WTC11 (cell line): ENCODE measurements at regions not wholly inside any gene's neighbourhood (a gene's known extent, or its start where the extent isn't known, plus 50 kb on each side); places are given as distances from the start of the nearest gene placed in this dataset.

Experiments used
- ATAC-seq: fragments of 200-7000 bp; cut with Tn5 transposase; 2 replicates; pipeline ENCODE4 v1.10.0; 2021; ENCODE audit warnings: mild to moderate bottlenecking, moderate library complexity
- CTCF ChIA-PET: fragments of 300-600 bp; sonication (Branson Sonifier 250); formaldehyde crosslinking; loops from one replicate; lab custom pipeline; 2021; ENCODE audit warnings: antibody characterized with exemption; lab: Charles Lee
- POLR2A ChIA-PET: fragments of 350-600 bp; sonication (Branson Sonifier 250); formaldehyde crosslinking; loops from one replicate; lab custom pipeline; 2021; ENCODE audit warnings: antibody characterized with exemption; lab: Charles Lee
- DNase-seq: peaks from one replicate; pipeline ENCODE4 v3.0.0; 2021; ENCODE audit warnings: low spot score
- H3K27ac Mint-ChIP-seq: 2 replicates; pipeline ENCODE4 v1.8.0; 2021; ENCODE audit warnings: mixed read lengths
- H3K27me3 Mint-ChIP-seq: 2 replicates; pipeline ENCODE4 v1.8.0; 2021; ENCODE audit warnings: low read depth, mild to moderate bottlenecking, moderate library complexity, mixed read lengths
- H3K36me3 Mint-ChIP-seq: 2 replicates; pipeline ENCODE4 v1.8.0; 2021; ENCODE audit warnings: mixed read lengths
- H3K4me1 Mint-ChIP-seq: 2 replicates; pipeline ENCODE4 v1.8.0; 2022; ENCODE audit warnings: mixed read lengths
- H3K4me3 Mint-ChIP-seq: 2 replicates; pipeline ENCODE4 v1.8.0; 2021; ENCODE audit warnings: mild to moderate bottlenecking, moderate library complexity, mixed read lengths
- H3K9me3 Mint-ChIP-seq: 2 replicates; pipeline ENCODE4 v1.8.0; 2021; ENCODE audit warnings: mixed read lengths
- CREB1 ChIP-seq: sonication (generic); formaldehyde crosslinking; IDR thresholded peaks from 2 replicates; pipeline ENCODE4 v1.8.0; 2023; ENCODE audit warnings: mild to moderate bottlenecking, missing genetic modification reagents
- CREM ChIP-seq: sonication (generic); formaldehyde crosslinking; IDR thresholded peaks from 2 replicates; pipeline ENCODE4 v1.8.1; 2022; ENCODE audit warnings: mild to moderate bottlenecking, missing genetic modification reagents, moderate library complexity
- EMX1 ChIP-seq: fragments of 250-450 bp; sonication (Bioruptor Pico); IDR thresholded peaks from 2 replicates; pipeline ENCODE4 v1.8.0; 2021; ENCODE audit warnings: mild to moderate bottlenecking
- ESRRA ChIP-seq: sonication (generic); formaldehyde crosslinking; IDR thresholded peaks from 2 replicates; pipeline ENCODE4 v1.8.1; 2022; ENCODE audit warnings: mild to moderate bottlenecking, missing genetic modification reagents, borderline replicate concordance
- FOXK1 ChIP-seq: sonication (generic); formaldehyde crosslinking; IDR thresholded peaks from 2 replicates; pipeline ENCODE4 v1.8.0; 2022; ENCODE audit warnings: mild to moderate bottlenecking, moderate library complexity, missing genetic modification reagents
- HMGA2 ChIP-seq: fragments of 250-450 bp; sonication (Bioruptor Pico); IDR thresholded peaks from 2 replicates; pipeline ENCODE4 v1.4.0; 2021; ENCODE audit warnings: mild to moderate bottlenecking, moderate library complexity
- JUN ChIP-seq: sonication (generic); formaldehyde crosslinking; IDR thresholded peaks from 2 replicates; pipeline ENCODE4 v1.8.0; 2023; ENCODE audit warnings: mild to moderate bottlenecking, missing genetic modification reagents
- KAT7 ChIP-seq: sonication (generic); formaldehyde crosslinking; IDR thresholded peaks from 2 replicates; pipeline ENCODE4 v1.8.1; 2023; ENCODE audit warnings: missing genetic modification reagents, mild to moderate bottlenecking, borderline replicate concordance
- MYBL2 ChIP-seq: sonication (generic); formaldehyde crosslinking; IDR thresholded peaks from 2 replicates; pipeline ENCODE4 v1.8.1; 2023; ENCODE audit warnings: mild to moderate bottlenecking, moderate library complexity, missing genetic modification reagents
- NFE2L1 ChIP-seq: sonication (generic); formaldehyde crosslinking; IDR thresholded peaks from 2 replicates; pipeline ENCODE4 v1.8.1; 2023; ENCODE audit warnings: missing genetic modification reagents
- NR1H2 ChIP-seq: sonication (generic); formaldehyde crosslinking; IDR thresholded peaks from 2 replicates; pipeline ENCODE4 v1.9.0; 2021; ENCODE audit warnings: mild to moderate bottlenecking, moderate library complexity, missing genetic modification reagents
- PRRX2 ChIP-seq: fragments of 250-450 bp; sonication (Bioruptor Pico); IDR thresholded peaks from 2 replicates; pipeline ENCODE4 v1.8.0; 2021; ENCODE audit warnings: mild to moderate bottlenecking
- RORB ChIP-seq: fragments of 250-450 bp; sonication (Bioruptor Pico); IDR thresholded peaks from 2 replicates; pipeline ENCODE4 v1.9.0; 2021; ENCODE audit warnings: mild to moderate bottlenecking
- SOX15 ChIP-seq: fragments of 250-450 bp; sonication (Bioruptor Pico); IDR thresholded peaks from 2 replicates; pipeline ENCODE4 v1.9.0; 2021; ENCODE audit warnings: mild to moderate bottlenecking
- TEAD1 ChIP-seq: sonication (generic); formaldehyde crosslinking; IDR thresholded peaks from 2 replicates; pipeline ENCODE4 v1.8.0; 2022; ENCODE audit warnings: mild to moderate bottlenecking, missing genetic modification reagents
- TEAD4 ChIP-seq: sonication (generic); formaldehyde crosslinking; IDR thresholded peaks from 2 replicates; pipeline ENCODE4 v1.8.0; 2022; ENCODE audit warnings: mild to moderate bottlenecking, missing genetic modification reagents
- TP53 ChIP-seq: sonication (generic); formaldehyde crosslinking; IDR thresholded peaks from 2 replicates; pipeline ENCODE4 v1.8.1; 2023; ENCODE audit warnings: mild to moderate bottlenecking, missing genetic modification reagents
- ZNF219 ChIP-seq: sonication (generic); formaldehyde crosslinking; IDR thresholded peaks from 2 replicates; pipeline ENCODE4 v1.8.0; 2023; ENCODE audit warnings: missing genetic modification reagents, mild to moderate bottlenecking, borderline replicate concordance
- ZNF232 ChIP-seq: sonication (generic); formaldehyde crosslinking; IDR thresholded peaks from 2 replicates; pipeline ENCODE4 v1.8.0; 2022; ENCODE audit warnings: mild to moderate bottlenecking, missing genetic modification reagents
- TF ChIP-seq, protein P1 (sequence below): fragments of 250-450 bp; sonication (Bioruptor Pico); IDR thresholded peaks from 2 replicates; pipeline ENCODE4 v1.9.0; 2021; ENCODE audit warnings: moderate library complexity, mild to moderate bottlenecking, inconsistent platforms, borderline replicate concordance
- TF ChIP-seq, protein P2 (sequence below): fragments of 200-600 bp; IDR thresholded peaks from 2 replicates; pipeline ENCODE4 v1.8.0; 2022; ENCODE audit warnings: antibody characterized with exemption
- TF ChIP-seq, protein P3 (sequence below): sonication (generic); formaldehyde crosslinking; IDR thresholded peaks from 2 replicates; pipeline ENCODE4 v1.8.1; 2022; ENCODE audit warnings: missing genetic modification reagents, borderline replicate concordance
- TF ChIP-seq, protein P4 (sequence below): sonication (generic); formaldehyde crosslinking; conservative IDR thresholded peaks from 2 replicates; pipeline ENCODE4 v1.8.1; 2022; ENCODE audit warnings: mild to moderate bottlenecking, missing genetic modification reagents
- TF ChIP-seq, protein P5 (sequence below): sonication (generic); formaldehyde crosslinking; conservative IDR thresholded peaks from 2 replicates; pipeline ENCODE4 v1.8.1; 2023; ENCODE audit warnings: mild to moderate bottlenecking, low read depth, missing genetic modification reagents, moderate library complexity

DNA sequence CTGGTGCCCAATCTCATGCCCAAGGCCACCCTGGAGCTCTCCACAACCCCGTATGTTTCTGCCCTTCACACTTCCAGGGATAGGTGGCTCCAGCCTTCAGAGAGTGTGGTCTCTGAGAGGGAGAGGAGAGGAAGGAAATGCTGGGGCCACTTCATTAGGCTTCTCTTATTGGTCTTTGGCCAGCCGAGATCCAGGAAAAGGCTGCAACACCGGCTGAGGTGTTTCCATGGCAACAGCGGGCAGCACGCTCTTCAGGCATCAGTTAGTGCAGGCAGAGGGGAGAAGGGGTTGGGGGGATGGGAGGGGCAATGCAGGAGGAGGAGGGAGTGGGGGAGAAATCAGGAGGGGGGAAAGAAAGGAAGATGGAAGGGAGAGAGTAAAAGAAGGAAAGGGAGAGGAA lies 275.1 kb upstream of the GJB5 start:
- no peak overlapping the region for H3K4me3 Mint-ChIP-seq
- DNase-seq: peak; percentile 33
- H3K36me3 Mint-ChIP-seq: no peaks in the 10 kb centered on the region
- H3K4me1 Mint-ChIP-seq: peaks cover 8% of the 10 kb centered on the region
- CTCF ChIA-PET: interaction anchor here (1.6 kb wide), 1 partner anchor 19 kb away, joined by 11 read pairs; no protein-coding TSS in a partner anchor
- peak; percentile 58 for ATAC-seq
- TF ChIP-seq KAT7 (CRISPR knock-in tag): no peak
- TF ChIP-seq PRRX2 (CRISPR knock-in tag): no peak
- TF ChIP-seq, protein P1, sequence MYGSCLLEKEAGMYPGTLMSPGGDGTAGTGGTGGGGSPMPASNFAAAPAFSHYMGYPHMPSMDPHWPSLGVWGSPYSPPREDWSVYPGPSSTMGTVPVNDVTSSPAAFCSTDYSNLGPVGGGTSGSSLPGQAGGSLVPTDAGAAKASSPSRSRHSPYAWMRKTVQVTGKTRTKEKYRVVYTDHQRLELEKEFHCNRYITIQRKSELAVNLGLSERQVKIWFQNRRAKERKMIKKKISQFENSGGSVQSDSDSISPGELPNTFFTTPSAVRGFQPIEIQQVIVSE (CRISPR knock-in tag): no peak
- no peak for TF ChIP-seq EMX1 (CRISPR knock-in tag)
- TF ChIP-seq JUN (CRISPR knock-in tag): no peak
- no peak for TF ChIP-seq ESRRA (CRISPR knock-in tag)
- TF ChIP-seq NR1H2 (CRISPR knock-in tag): no peak
- no peak for TF ChIP-seq SOX15 (CRISPR knock-in tag)
- TF ChIP-seq, protein P2, sequence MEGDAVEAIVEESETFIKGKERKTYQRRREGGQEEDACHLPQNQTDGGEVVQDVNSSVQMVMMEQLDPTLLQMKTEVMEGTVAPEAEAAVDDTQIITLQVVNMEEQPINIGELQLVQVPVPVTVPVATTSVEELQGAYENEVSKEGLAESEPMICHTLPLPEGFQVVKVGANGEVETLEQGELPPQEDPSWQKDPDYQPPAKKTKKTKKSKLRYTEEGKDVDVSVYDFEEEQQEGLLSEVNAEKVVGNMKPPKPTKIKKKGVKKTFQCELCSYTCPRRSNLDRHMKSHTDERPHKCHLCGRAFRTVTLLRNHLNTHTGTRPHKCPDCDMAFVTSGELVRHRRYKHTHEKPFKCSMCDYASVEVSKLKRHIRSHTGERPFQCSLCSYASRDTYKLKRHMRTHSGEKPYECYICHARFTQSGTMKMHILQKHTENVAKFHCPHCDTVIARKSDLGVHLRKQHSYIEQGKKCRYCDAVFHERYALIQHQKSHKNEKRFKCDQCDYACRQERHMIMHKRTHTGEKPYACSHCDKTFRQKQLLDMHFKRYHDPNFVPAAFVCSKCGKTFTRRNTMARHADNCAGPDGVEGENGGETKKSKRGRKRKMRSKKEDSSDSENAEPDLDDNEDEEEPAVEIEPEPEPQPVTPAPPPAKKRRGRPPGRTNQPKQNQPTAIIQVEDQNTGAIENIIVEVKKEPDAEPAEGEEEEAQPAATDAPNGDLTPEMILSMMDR: no peak
- TF ChIP-seq MYBL2 (CRISPR knock-in tag): no peak
- TF ChIP-seq HMGA2 (CRISPR knock-in tag): no peak
- TF ChIP-seq ZNF232 (CRISPR knock-in tag): no peak
- TF ChIP-seq TEAD4 (CRISPR knock-in tag): no peak
- TF ChIP-seq, protein P3, sequence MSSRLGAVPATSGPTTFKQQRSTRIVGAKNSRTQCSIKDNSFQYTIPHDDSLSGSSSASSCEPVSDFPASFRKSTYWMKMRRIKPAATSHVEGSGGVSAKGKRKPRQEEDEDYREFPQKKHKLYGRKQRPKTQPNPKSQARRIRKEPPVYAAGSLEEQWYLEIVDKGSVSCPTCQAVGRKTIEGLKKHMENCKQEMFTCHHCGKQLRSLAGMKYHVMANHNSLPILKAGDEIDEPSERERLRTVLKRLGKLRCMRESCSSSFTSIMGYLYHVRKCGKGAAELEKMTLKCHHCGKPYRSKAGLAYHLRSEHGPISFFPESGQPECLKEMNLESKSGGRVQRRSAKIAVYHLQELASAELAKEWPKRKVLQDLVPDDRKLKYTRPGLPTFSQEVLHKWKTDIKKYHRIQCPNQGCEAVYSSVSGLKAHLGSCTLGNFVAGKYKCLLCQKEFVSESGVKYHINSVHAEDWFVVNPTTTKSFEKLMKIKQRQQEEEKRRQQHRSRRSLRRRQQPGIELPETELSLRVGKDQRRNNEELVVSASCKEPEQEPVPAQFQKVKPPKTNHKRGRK (CRISPR knock-in tag): no peak
- no peak for TF ChIP-seq FOXK1 (CRISPR knock-in tag)
- TF ChIP-seq TEAD1 (CRISPR knock-in tag): no peak
- TF ChIP-seq RORB: no peak
- TF ChIP-seq, protein P4, sequence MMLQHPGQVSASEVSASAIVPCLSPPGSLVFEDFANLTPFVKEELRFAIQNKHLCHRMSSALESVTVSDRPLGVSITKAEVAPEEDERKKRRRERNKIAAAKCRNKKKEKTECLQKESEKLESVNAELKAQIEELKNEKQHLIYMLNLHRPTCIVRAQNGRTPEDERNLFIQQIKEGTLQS (CRISPR knock-in tag): no peak
- H3K9me3 Mint-ChIP-seq: peaks cover 8% of the 10 kb centered on the region
- POLR2A ChIA-PET: interaction anchor here (2.0 kb wide), 1 partner anchor 9 kb away, joined by 7 read pairs; no protein-coding TSS in a partner anchor
- no peak overlapping the region for H3K27ac Mint-ChIP-seq
- peaks cover 3% of the 10 kb centered on the region for H3K27me3 Mint-ChIP-seq

DNA sequence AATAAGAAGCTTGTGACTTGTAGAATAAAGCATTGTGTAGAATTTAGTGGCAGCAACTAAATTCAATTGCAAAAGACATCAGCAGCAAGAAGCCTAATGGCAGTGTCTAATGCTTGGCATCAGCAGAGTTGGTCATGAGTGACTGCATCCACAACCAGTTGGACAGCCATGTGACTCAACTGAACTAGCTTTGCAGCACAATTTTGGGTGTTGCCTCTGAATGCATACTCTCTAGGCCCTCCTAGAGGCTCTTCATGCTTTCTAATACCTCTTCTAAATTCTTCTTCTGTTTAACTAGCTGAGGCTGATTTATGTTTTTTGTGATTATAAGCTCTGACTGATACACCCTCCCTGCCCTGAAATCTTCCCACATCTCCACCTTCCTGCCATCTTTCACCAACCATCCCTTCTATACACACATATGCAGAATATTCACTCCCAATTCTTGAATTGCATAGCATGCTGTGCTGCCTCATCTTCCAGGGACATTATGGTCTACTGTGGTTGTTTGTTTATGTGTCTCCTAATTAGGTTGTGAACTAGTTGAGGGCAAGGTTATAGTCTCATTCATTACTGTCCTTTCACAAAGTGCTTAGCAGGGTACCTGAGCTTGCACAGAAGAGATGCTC lies 266.7 kb upstream of the GJB5 start:
- no peak for TF ChIP-seq TP53 (CRISPR knock-in tag)
- TF ChIP-seq ZNF219: no peak
- TF ChIP-seq KAT7 (CRISPR knock-in tag): no peak
- no peak for TF ChIP-seq NFE2L1 (CRISPR knock-in tag)
- no peak for TF ChIP-seq CREM
- no peak for TF ChIP-seq ESRRA (CRISPR knock-in tag)
- no peak for TF ChIP-seq CREB1 (CRISPR knock-in tag)
- no peak for TF ChIP-seq SOX15 (CRISPR knock-in tag)
- TF ChIP-seq, protein P5, sequence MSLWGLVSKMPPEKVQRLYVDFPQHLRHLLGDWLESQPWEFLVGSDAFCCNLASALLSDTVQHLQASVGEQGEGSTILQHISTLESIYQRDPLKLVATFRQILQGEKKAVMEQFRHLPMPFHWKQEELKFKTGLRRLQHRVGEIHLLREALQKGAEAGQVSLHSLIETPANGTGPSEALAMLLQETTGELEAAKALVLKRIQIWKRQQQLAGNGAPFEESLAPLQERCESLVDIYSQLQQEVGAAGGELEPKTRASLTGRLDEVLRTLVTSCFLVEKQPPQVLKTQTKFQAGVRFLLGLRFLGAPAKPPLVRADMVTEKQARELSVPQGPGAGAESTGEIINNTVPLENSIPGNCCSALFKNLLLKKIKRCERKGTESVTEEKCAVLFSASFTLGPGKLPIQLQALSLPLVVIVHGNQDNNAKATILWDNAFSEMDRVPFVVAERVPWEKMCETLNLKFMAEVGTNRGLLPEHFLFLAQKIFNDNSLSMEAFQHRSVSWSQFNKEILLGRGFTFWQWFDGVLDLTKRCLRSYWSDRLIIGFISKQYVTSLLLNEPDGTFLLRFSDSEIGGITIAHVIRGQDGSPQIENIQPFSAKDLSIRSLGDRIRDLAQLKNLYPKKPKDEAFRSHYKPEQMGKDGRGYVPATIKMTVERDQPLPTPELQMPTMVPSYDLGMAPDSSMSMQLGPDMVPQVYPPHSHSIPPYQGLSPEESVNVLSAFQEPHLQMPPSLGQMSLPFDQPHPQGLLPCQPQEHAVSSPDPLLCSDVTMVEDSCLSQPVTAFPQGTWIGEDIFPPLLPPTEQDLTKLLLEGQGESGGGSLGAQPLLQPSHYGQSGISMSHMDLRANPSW (CRISPR knock-in tag): no peak
- no peak for TF ChIP-seq MYBL2 (CRISPR knock-in tag)
- ATAC-seq: no peak
- Mint-ChIP-seq H3K27ac (no peak overlapping the region), H3K9me3 (peaks cover 72% of the 10 kb centered on the region), H3K4me3 (no peak overlapping the region), H3K27me3 (peaks cover 33% of the 10 kb centered on the region), H3K36me3 (peaks cover 9% of the 10 kb centered on the region), H3K4me1 (no peaks in the 10 kb centered on the region)
- no peak for DNase-seq
- CTCF ChIA-PET: no interaction called here
- POLR2A ChIA-PET: no interaction called here
